ENCODE measurements at regions not wholly inside any gene's neighbourhood (a gene's known extent, or its start where the extent isn't known, plus 50 kb on each side); places are given as distances from the start of the nearest gene placed in this dataset.
A peak's percentile ranks its signal among the peaks of the same experiment; 100 is the strongest.

- DNase-seq (ENCODE audit: low read depth in 4 of 4, low spot score in 3 of 4) = no peak
These were observed 1338.4 kb downstream of the TBC1D22A start for GRCh38 chr22:48100685-48101417.

DNA sequence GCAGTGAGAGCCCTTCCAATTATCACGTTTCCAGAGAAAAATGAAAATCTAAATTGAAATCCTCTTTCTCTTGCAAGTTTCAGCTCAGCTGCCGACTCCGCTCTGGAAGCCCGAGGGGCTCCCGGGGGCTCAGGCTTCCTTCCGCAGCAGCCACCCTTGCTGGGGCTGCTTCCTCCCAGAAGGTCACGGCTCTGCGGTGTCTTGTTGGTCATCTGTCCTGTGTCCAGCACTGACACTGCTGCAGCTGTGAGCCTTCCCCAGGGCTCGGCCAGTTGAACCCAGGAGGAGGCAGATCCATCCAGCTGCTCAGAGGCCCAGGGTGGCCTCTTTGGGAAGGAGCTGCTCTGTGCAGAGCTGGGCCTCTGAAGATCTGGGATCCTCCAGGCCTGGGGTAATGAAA lies 1337.2 kb downstream of the TBC1D22A start:
- DNase-seq (ENCODE audit: low read depth in 4 of 4, low spot score in 3 of 4) = no peak

DNA sequence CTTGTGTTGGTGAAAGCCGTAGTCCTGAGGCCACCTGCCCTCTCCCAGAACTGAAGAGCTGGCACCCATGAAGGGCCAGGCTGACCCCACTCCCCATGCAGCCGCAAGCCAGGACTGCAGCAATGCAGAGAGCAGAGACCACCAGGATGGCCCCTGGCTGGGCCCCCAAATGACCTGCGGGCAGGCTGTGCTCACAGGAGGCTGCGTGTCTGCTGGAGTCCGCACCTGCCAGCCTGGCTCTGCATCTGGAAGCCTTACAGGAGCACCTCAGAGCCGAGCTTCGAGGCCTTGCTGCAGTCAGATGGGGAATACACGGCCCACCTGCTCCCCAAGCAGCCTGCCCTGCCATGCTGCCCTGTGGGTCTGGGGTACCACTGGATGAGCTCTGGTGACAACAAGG lies 1336.8 kb downstream of the TBC1D22A start:
- DNase-seq (ENCODE audit: low read depth in 4 of 4, low spot score in 3 of 4) = no peak

- no peak for DNase-seq (ENCODE audit: low read depth in 4 of 4, low spot score in 3 of 4)
These were observed 1336.4 kb downstream of the TBC1D22A start for GRCh38 chr22:48098921-48099245.

- no peak for DNase-seq (ENCODE audit: low read depth in 4 of 4, low spot score in 3 of 4)
These were observed 1335.9 kb downstream of the TBC1D22A start for GRCh38 chr22:48098243-48098920.

GRCh38 chr22:48097723-48098122 lies 1335.3 kb downstream of the TBC1D22A start:
- DNase-seq (ENCODE audit: low read depth in 4 of 4, low spot score in 3 of 4) = no peak

DNA sequence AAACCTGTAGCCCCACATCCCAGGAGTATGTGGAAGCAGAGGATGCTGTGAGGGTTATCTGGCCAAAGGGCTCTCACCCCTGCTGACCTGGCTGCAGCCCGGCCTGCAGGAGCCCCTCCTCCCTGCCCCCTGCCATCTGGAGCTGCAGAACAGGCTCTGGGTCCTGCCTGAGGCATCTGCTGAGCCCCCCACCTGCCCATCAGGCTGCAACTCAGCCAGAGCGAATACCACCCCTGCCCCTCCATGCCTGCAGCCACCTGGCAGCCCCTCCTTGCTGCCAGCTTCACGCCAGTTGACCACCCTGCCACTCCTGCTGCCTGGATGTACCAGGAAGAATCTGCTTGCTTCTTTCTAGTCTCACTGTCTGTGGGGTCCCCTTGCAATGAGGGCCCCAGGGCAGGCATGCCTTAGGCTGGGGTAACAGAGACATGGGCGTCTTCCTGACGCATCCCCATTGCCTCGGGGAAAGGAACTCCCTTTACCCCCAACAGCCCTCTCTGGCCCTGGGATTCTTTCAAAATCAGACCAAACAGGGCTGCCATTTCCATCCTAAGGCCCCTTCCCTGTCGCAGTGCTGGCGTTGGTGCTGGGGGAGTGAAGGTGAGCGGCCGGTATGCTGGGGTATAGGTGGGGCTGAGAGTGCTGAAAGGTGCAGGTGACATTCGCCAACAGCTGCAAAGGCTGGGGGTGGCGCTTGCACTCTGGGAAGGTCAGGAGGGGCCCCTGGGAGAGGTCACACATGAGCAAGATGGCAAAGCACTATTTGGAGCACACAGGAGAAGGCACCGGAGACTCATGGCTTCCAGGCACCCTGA lies 1334.6 kb downstream of the TBC1D22A start:
- DNase-seq (ENCODE audit: low read depth in 4 of 4, low spot score in 3 of 4) = no peak

DNA sequence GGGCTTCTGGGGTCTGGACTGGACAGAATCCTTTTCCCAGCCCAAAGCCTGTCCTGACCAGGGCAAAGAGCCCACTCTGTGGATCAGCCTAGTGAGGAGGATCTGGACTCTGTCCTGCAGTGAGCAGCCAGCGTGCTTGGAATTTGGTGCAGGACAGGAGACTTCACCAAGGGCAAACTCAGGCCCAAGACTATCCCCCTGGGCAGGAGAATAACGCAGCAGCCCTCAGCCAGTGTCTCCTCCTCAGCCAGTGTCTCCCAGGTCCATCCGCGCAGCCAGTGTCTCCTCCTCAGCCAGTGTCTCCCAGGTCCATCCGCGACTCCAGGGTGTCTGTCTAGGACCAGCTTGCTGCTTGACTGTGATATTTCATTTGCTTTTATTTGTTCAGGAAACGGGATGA lies 1334.0 kb downstream of the TBC1D22A start:
- DNase-seq (ENCODE audit: low read depth in 4 of 4, low spot score in 3 of 4) = no peak

GRCh38 chr22:48093981-48094380 lies 1331.5 kb downstream of the TBC1D22A start:
- DNase-seq (ENCODE audit: low read depth in 4 of 4, low spot score in 3 of 4) = no peak

DNA sequence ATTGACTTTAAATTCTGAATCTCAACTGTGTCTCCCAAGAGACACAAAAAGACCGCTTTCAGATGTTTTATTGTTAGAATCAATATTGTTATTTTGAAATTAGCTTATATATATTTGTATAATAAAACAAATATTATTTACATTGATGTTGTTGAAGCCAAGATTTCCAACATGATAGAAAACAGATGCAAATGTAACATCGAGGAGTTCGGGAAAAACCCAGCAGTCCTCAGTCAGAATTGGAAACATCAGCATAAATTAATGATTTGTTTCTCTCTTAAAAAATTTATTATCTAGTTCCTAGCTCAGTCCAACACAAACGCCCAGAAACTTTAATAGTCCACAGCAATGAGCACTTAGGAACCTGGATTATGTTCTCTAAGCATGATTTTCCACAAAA lies 1330.4 kb downstream of the TBC1D22A start:
- DNase-seq (ENCODE audit: low read depth in 4 of 4, low spot score in 3 of 4) = no peak

DNA sequence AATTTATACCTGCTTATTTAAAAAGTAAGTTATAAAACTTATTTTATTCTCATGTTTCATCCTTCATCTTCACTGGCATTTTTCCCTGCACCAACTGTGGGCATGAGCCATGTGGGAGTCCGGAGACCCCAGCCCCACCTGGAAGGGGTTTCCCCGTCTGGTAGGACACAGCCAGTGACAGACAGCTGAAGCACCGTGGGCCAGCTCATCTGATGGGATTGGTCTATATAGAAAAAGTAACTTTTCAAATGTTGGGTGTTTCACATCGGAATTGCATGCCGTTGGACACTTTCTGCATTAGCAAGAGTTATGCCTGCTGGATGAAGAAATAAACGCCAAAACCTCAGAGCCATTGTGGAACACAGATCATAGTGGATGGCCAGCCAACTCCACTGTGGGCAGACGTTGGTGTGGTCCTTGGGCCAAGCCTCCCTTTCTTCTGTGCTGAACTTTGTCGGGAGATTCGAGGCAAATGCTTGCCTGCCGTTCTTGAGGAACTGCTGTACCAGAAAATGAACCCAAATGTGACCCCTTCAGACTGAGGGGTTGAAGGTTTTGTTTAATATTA lies 1329.3 kb downstream of the TBC1D22A start:
- DNase-seq (ENCODE audit: low read depth in 4 of 4, low spot score in 3 of 4) = no peak

DNA sequence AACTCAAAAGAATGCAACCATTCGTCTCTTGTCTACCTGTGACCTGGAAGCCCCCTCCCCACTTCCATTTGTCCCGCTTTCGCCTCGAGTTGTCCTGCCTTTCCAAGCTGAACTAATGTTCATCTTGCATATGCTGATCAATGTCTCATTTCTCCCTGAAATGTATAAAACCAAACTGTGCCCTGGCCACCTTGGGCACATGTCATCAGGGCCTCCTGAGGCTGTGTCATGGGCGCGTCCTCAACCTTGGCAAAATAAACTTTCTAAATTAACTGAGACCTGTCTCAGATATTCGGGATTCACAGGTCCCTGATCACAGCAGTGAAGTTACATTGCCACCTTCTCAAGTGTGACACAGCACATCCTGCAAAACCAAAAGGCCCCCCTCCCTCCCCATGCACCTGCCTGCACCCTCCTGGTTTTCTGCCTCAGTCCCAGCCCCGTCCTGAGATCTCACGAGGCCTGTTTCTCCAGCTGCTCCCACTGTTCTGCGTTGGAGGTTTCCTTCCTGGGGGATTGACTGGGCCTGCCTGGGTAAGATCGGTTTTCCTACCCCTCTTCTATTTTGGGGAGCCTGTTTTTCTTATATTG lies 1328.7 kb downstream of the TBC1D22A start:
- no peak for DNase-seq (ENCODE audit: low read depth in 4 of 4, low spot score in 3 of 4)

- DNase-seq (ENCODE audit: low read depth in 4 of 4, low spot score in 3 of 4) = no peak
These were observed 1327.9 kb downstream of the TBC1D22A start for GRCh38 chr22:48090332-48090672.

GRCh38 chr22:48089601-48090331 lies 1327.3 kb downstream of the TBC1D22A start:
- DNase-seq (ENCODE audit: low read depth in 4 of 4, low spot score in 3 of 4) = peak; percentile 54 to 67 (median 60)

DNA sequence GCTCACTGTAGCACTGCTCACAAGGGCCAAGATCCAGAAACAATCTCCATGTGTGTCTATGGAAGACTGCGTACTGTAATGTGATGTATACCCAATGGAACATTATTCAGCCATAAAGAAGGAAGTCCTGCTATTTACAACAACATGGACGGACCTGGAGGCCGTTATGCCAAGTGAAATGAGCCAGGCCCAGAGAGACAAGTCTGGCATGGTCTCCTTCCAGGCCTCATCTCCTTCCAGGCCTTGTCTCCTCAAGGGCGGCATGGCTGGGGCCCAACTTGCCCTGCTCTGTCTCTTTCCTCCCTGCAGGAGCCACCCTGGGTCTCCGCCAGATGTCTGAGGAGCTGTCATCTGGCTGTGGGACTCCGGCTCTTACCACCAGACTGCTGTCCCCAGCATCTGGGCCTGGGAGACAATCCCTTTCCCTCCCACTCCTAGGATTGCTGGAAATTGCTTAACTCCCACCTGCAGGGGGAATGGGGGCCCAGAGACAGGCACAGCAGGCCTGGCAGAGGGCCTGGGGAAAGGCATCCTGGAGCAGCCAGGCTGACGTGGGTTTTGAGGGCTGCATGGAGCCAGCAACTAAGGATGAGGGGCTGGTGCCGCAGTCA lies 1326.6 kb downstream of the TBC1D22A start:
- DNase-seq (ENCODE audit: low read depth in 4 of 4, low spot score in 3 of 4) = no peak

DNA sequence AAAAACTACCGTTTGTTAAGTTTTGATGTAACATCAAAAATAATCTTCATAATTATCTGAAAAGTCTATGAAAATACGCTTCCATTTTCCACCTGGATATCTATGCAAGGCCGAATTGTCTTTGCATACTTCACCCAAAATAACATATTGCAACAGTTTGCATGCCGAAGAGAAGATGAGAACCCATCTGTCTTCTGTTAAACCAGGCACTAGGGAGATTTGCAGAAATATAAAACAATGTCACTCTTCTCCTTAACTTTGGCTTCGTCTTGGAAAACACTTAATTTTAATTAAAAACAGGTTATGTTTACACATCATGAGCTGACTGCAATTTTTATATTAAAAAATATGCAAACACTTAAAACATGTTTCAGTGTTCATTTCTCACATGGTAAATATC lies 1325.8 kb downstream of the TBC1D22A start:
- DNase-seq (ENCODE audit: low read depth in 4 of 4, low spot score in 3 of 4) = no peak

- no peak for DNase-seq (ENCODE audit: low read depth in 4 of 4, low spot score in 3 of 4)
These were observed 1323.6 kb downstream of the TBC1D22A start for GRCh38 chr22:48085901-48086645.

GRCh38 chr22:48084729-48085050 lies 1322.2 kb downstream of the TBC1D22A start:
- no peak for DNase-seq (ENCODE audit: low read depth in 4 of 4, low spot score in 3 of 4)

DNA sequence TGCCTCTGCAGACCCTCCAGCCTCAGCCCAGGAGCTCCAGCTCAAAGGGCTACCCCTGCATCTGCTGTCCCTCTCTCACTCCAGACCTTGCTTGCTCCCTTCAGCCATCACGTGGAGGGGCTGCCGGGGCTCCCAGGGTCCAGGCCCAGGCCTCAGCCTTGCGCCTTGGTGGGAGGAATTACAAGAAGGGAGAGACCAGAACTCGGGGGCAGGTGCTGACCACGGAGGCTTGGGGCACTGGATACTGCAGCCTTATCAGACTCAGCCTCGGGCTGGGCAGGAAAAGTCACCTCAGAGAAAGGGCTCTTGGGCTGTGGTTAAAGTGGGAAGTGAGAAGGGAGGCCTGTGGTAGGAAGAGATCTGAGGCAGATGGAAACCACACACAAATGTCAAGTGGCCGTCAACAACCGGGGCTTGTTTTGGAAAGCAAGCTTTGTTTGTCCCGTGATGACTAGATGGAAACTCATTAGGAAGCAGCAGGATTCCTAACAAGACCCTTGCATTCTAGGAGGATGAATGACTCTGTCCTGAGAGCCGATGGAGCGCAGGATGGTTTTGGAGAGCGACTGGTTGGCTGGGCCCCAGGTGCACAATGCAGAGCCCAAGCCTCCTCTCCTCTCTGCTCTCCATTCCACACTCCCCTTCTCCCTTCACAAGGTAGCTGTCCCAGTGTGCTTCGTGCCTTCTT lies 1321.7 kb downstream of the TBC1D22A start:
- no peak for DNase-seq (ENCODE audit: low read depth in 4 of 4, low spot score in 3 of 4)
